MM.1S (cell line): ENCODE measurements at regions not wholly inside any gene's neighbourhood (a gene's known extent, or its start where the extent isn't known, plus 50 kb on each side); places are given as distances from the start of the nearest gene placed in this dataset.

Experiments used
- DNase-seq: peaks from one replicate; pipeline ENCODE4 v3.0.0-alpha.2; 2015
- H2AFZ ChIP-seq: fragments of 300-600 bp; sonication (generic); 2 replicates; pipeline ENCODE4 v1.6.0; 2016; ENCODE audit warnings: antibody characterized with exemption, low read length
- H3F3A ChIP-seq: fragments of 300-600 bp; sonication (generic); 2 replicates; pipeline ENCODE4 v1.6.1; 2016; ENCODE audit warnings: mild to moderate bottlenecking, antibody characterized with exemption, low read length, moderate library complexity, mixed read lengths; ENCODE audit not compliant: insufficient read depth
- H3K27ac ChIP-seq: fragments of 300-600 bp; sonication (generic); 2 replicates; pipeline ENCODE4 v1.5.1; 2016; ENCODE audit warnings: mild to moderate bottlenecking, low read length
- H3K27me3 ChIP-seq: fragments of 300-600 bp; sonication (generic); replicated peaks from 2 replicates; pipeline ENCODE4 v1.6.0; 2016; ENCODE audit warnings: low read length; ENCODE audit not compliant: insufficient read depth
- H3K36me3 ChIP-seq: fragments of 300-600 bp; sonication (generic); replicated peaks from 2 replicates; pipeline ENCODE4 v1.6.1; 2016; ENCODE audit warnings: mild to moderate bottlenecking, low read length, mixed read lengths; ENCODE audit not compliant: insufficient read depth
- H3K4me1 ChIP-seq: fragments of 300-600 bp; sonication (generic); 2 replicates; pipeline ENCODE4 v1.6.1; 2016; ENCODE audit warnings: low read length, mixed read lengths
- H3K4me2 ChIP-seq: fragments of 300-600 bp; sonication (generic); 2 replicates; pipeline ENCODE4 v1.6.0; 2016; ENCODE audit warnings: low read depth, low read length
- H3K4me3 ChIP-seq: fragments of 300-600 bp; sonication (generic); 2 replicates; pipeline ENCODE4 v1.5.1; 2016; ENCODE audit warnings: low read length, mixed read lengths
- H3K79me2 ChIP-seq: fragments of 300-600 bp; sonication (generic); 2 replicates; pipeline ENCODE4 v1.6.1; 2016; ENCODE audit warnings: mixed run types, low read length, mixed read lengths
- H3K9ac ChIP-seq: fragments of 300-600 bp; sonication (generic); 2 replicates; pipeline ENCODE4 v1.6.1; 2016; ENCODE audit warnings: low read length, mixed read lengths
- H3K9me2 ChIP-seq: fragments of 300-600 bp; sonication (generic); replicated peaks from 2 replicates; pipeline ENCODE4 v1.6.1; 2016; ENCODE audit warnings: mild to moderate bottlenecking, low read length, mixed read lengths; ENCODE audit not compliant: insufficient read depth
- H3K9me3 ChIP-seq: fragments of 300-600 bp; sonication (generic); replicated peaks from 2 replicates; pipeline ENCODE4 v1.6.1; 2016; ENCODE audit warnings: mild to moderate bottlenecking, low read length, mixed read lengths; ENCODE audit not compliant: insufficient read depth
- H4K20me1 ChIP-seq: fragments of 300-600 bp; sonication (generic); 2 replicates; pipeline ENCODE4 v1.6.1; 2016; ENCODE audit warnings: mild to moderate bottlenecking, low read length, moderate library complexity, mixed read lengths; ENCODE audit not compliant: insufficient read depth
- CTCF ChIP-seq: fragments of 300-600 bp; sonication (generic); IDR thresholded peaks from 2 replicates; pipeline ENCODE4 v1.5.1; 2016; ENCODE audit warnings: antibody characterized with exemption, low read length, mixed read lengths
- EZH2 ChIP-seq: fragments of 300-600 bp; sonication (generic); optimal IDR thresholded peaks from 2 replicates; pipeline ENCODE3; 2017; ENCODE audit warnings: low read depth, mild to moderate bottlenecking, antibody characterized with exemption, low read length, mixed read lengths
- EZH2phosphoT487 ChIP-seq: fragments of 300-600 bp; sonication (generic); IDR thresholded peaks from 2 replicates; pipeline ENCODE4 v1.6.1; 2018; ENCODE audit warnings: antibody characterized with exemption, low read length

GRCh38 chr6:117018771-117019170 lies 141.7 kb downstream of the RFX6 start:
- Histone ChIP-seq H3K4me1 (no peaks in the 10 kb centered on the region), H3K27me3 (no peaks in the 10 kb centered on the region), H3K9me2 (no peaks in the 10 kb centered on the region), H3K36me3 (no peaks in the 10 kb centered on the region), H2AFZ (no peak overlapping the region), H3K9ac (no peak overlapping the region), H3K27ac (no peak overlapping the region), H3F3A (no peaks in the 10 kb centered on the region), H3K4me3 (no peak overlapping the region), H4K20me1 (no peaks in the 10 kb centered on the region), H3K4me2 (no peak overlapping the region), H3K9me3 (no peaks in the 10 kb centered on the region), H3K79me2 (no peaks in the 10 kb centered on the region)
- TF ChIP-seq EZH2 (no peak), CTCF (no peak), EZH2phosphoT487 (no peak)
- DNase-seq, result no peak

GRCh38 chr6:117022774-117023173 lies 145.7 kb downstream of the RFX6 start:
- Histone ChIP-seq H3K4me2 (no peak overlapping the region), H3K27me3 (no peaks in the 10 kb centered on the region), H3F3A (no peaks in the 10 kb centered on the region), H3K27ac (no peak overlapping the region), H3K9me2 (no peaks in the 10 kb centered on the region), H3K4me3 (no peak overlapping the region), H2AFZ (no peak overlapping the region), H3K9ac (no peak overlapping the region), H3K9me3 (no peaks in the 10 kb centered on the region), H3K4me1 (no peaks in the 10 kb centered on the region), H3K36me3 (no peaks in the 10 kb centered on the region), H3K79me2 (no peaks in the 10 kb centered on the region), H4K20me1 (no peaks in the 10 kb centered on the region)
- DNase-seq, result no peak
- TF ChIP-seq EZH2phosphoT487, result no peak
- no peak for TF ChIP-seq CTCF
- TF ChIP-seq EZH2, result no peak

GRCh38 chr6:117025310-117025709 lies 148.3 kb downstream of the RFX6 start:
- Histone ChIP-seq H3K4me3 (no peak overlapping the region), H3K27ac (no peak overlapping the region), H3K9me3 (no peaks in the 10 kb centered on the region), H3K9me2 (no peaks in the 10 kb centered on the region), H3K9ac (no peak overlapping the region), H3K27me3 (no peaks in the 10 kb centered on the region), H3K4me1 (no peaks in the 10 kb centered on the region), H3F3A (no peaks in the 10 kb centered on the region), H4K20me1 (no peaks in the 10 kb centered on the region), H3K36me3 (no peaks in the 10 kb centered on the region), H2AFZ (no peak overlapping the region), H3K79me2 (no peaks in the 10 kb centered on the region), H3K4me2 (no peak overlapping the region)
- DNase-seq, result no peak
- TF ChIP-seq EZH2, result no peak
- no peak for TF ChIP-seq EZH2phosphoT487
- TF ChIP-seq CTCF, result no peak

GRCh38 chr6:117028256-117028655 lies 151.2 kb downstream of the RFX6 start:
- no peaks in the 10 kb centered on the region for H3K9me3 ChIP-seq
- TF ChIP-seq EZH2, result no peak
- TF ChIP-seq EZH2phosphoT487, result no peak
- TF ChIP-seq CTCF, result no peak
- no peaks in the 10 kb centered on the region for H3F3A ChIP-seq

More at GRCh38 chr6:117028256-117028655, 151.2 kb downstream of the RFX6 start:
- H3K27me3 ChIP-seq, result no peaks in the 10 kb centered on the region
- H3K4me1 ChIP-seq, result no peaks in the 10 kb centered on the region
- no peak overlapping the region for H2AFZ ChIP-seq
- H3K27ac ChIP-seq, result no peak overlapping the region
- H3K4me3 ChIP-seq, result no peak overlapping the region
- H3K9ac ChIP-seq, result no peak overlapping the region
- no peaks in the 10 kb centered on the region for H3K79me2 ChIP-seq
- H3K9me2 ChIP-seq, result no peaks in the 10 kb centered on the region
- no peak for DNase-seq
- no peaks in the 10 kb centered on the region for H4K20me1 ChIP-seq
- H3K4me2 ChIP-seq, result no peak overlapping the region
- no peaks in the 10 kb centered on the region for H3K36me3 ChIP-seq
